T-helper 2 cell treated with Interferon-gamma antibody and Interleukin-4, amounts not matched to agents 5 μg/mL and 100 μg/mL, for 36 hours (primary cell): ENCODE measurements at regions not wholly inside any gene's neighbourhood (a gene's known extent, or its start where the extent isn't known, plus 50 kb on each side); places are given as distances from the start of the nearest gene placed in this dataset.

Experiments used
- DNase-seq: peaks from one replicate; pipeline ENCODE4 v3.0.0; 2021; ENCODE audit warnings: low spot score
- H3K27ac Mint-ChIP-seq: one replicate; pipeline ENCODE4 v1.8.0; 2021; ENCODE audit warnings: mild to moderate bottlenecking, mixed read lengths
- H3K27me3 Mint-ChIP-seq: one replicate; pipeline ENCODE4 v1.8.0; 2021; ENCODE audit warnings: low read depth, mixed read lengths
- H3K36me3 Mint-ChIP-seq: one replicate; pipeline ENCODE4 v1.8.0; 2021; ENCODE audit warnings: low read depth, mixed read lengths
- H3K4me1 Mint-ChIP-seq: one replicate; pipeline ENCODE4 v1.8.0; 2021; ENCODE audit warnings: low read depth, mixed read lengths
- H3K4me3 Mint-ChIP-seq: one replicate; pipeline ENCODE4 v1.8.0; 2022; ENCODE audit warnings: mild to moderate bottlenecking, moderate library complexity, mixed read lengths
- H3K9me3 Mint-ChIP-seq: one replicate; pipeline ENCODE4 v1.8.0; 2021; ENCODE audit warnings: mixed read lengths

DNA sequence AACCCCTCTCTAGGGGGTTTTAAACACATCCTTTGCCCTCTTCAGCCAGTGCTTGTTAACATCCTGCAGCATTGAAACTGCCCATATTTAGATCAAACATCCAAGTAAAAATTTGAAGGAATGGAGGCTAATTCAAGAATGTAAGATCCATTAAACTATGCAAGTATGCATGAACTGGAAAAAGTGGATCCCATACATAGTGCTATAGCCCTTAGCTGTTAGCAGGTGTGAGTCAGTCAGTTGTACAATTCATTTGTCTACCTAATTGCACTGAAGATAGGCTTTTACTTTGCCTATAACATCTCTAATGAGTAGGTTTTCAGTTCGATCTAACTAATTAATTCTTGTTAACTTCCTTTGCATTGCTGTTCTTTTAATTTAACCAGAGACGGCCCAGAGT, 270.9 kb downstream of the LMO4 start:
- no peak for DNase-seq
- Mint-ChIP-seq H3K27ac (no peak overlapping the region), H3K36me3 (no peaks in the 10 kb centered on the region), H3K27me3 (no peaks in the 10 kb centered on the region), H3K4me1 (no peaks in the 10 kb centered on the region), H3K9me3 (no peaks in the 10 kb centered on the region), H3K4me3 (no peak overlapping the region)

DNA sequence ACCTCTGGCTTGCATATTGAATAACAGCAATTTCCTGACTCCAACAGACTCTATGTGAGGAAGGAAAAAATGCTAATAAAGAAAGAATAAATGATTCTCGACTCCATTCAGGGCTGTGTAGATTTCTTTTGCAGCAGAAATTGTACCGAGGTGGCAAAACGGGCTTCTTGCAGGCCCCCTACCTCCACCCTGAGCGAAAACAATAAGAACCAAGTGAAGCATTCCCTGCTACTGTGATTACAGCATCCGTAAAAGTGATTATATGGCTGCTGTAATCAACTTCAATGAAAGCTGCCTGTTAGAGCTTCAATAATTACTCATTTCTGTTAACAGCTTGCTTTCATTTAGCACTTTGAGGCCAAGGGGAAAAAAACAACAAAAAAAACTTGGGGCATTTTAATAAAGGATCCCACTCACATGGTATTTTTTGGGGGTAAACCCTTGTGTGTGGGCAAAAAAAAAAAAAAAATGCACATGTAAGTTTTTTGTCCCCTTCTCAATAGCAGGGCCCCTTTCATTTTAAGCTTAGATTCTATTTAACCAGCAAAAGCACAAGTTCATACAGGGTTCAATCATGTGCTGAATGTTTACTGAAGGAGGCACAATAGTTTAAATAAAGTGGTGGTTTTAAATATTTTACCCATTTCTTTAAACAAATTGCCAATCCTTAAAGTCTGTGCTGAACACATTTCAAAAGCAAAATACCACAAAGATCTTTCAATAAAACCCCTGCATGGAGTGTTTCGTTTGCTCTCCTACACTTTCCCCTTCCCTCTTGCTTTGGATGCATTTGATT, 271.6 kb downstream of the LMO4 start:
- H3K9me3 Mint-ChIP-seq = no peaks in the 10 kb centered on the region
- no peaks in the 10 kb centered on the region for H3K4me1 Mint-ChIP-seq
- H3K36me3 Mint-ChIP-seq = no peaks in the 10 kb centered on the region
- no peaks in the 10 kb centered on the region for H3K27me3 Mint-ChIP-seq
- no peak for DNase-seq
- no peak overlapping the region for H3K4me3 Mint-ChIP-seq
- H3K27ac Mint-ChIP-seq = no peak overlapping the region

- Mint-ChIP-seq H3K4me3 (no peak overlapping the region), H3K27ac (no peak overlapping the region), H3K9me3 (no peaks in the 10 kb centered on the region), H3K4me1 (no peaks in the 10 kb centered on the region), H3K36me3 (no peaks in the 10 kb centered on the region), H3K27me3 (no peaks in the 10 kb centered on the region)
- DNase-seq = no peak
Observed at GRCh38 chr1:87600854-87601253, 272.2 kb downstream of the LMO4 start.

DNA sequence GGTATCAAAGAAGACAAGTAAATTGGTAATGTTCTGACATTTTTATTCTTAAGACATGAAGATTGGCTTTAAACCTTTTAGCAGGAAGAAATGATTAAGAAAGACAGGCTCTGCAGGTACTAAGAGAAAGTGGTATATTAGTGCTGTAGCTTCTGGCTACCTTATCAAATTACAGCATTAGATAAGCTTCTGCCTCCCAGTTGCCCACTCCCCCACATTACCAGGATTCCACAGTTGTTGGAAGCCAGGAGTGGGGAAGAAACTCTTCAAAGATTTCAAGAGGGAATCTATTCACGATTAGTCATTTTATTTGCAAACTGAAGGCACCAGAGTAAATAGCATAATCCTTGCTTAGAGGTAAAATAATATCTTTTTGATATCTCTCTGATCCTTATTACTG, 274.9 kb downstream of the LMO4 start:
- DNase-seq = no peak
- no peaks in the 10 kb centered on the region for H3K27me3 Mint-ChIP-seq
- H3K27ac Mint-ChIP-seq = no peak overlapping the region
- H3K4me3 Mint-ChIP-seq = no peak overlapping the region
- H3K9me3 Mint-ChIP-seq = no peaks in the 10 kb centered on the region
- no peaks in the 10 kb centered on the region for H3K4me1 Mint-ChIP-seq
- no peaks in the 10 kb centered on the region for H3K36me3 Mint-ChIP-seq

DNA sequence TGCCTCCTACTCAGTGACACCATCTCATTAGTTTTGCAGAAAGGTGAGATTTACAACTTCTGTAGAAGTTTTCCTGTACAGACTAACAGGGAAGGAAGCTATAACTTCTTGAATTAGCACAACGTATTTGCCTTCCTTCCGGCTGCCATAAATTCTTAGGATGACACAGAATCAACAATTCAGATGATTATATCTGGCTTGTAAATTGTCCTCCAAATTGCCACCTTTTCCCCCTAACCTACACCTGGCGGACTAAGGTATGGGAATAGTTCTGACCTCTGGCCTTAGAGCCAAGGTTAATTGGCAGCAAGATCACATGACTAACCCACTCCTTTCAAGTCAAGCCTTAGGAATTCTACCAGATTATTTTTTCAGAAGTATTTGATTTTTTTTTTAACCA, 284.3 kb downstream of the LMO4 start:
- no peak overlapping the region for H3K4me3 Mint-ChIP-seq
- no peak overlapping the region for H3K27ac Mint-ChIP-seq
- no peaks in the 10 kb centered on the region for H3K4me1 Mint-ChIP-seq
- H3K27me3 Mint-ChIP-seq = no peaks in the 10 kb centered on the region
- H3K9me3 Mint-ChIP-seq = no peaks in the 10 kb centered on the region
- no peak for DNase-seq
- no peaks in the 10 kb centered on the region for H3K36me3 Mint-ChIP-seq

DNA sequence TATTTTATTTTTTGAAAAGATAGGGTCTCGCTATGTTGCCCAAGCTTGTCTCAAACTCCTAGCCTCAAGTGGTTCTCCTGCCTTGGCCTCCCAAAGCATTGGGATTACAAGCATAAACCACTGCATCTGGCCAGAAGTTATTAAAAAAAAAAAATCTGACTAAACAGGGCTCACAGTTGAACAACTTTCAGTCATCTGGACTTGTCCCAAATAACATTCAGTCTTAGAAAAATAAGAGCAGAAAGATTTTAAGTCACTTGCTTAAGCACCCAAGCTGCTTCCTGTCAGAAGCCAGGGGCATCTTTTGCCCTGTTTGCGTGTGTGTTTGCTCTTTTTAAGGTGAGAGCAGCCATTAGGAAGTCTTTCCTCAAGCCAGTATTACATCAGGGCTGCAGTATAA, 286.8 kb downstream of the LMO4 start:
- no peak for DNase-seq
- H3K36me3 Mint-ChIP-seq = no peaks in the 10 kb centered on the region
- no peaks in the 10 kb centered on the region for H3K9me3 Mint-ChIP-seq
- H3K4me1 Mint-ChIP-seq = no peaks in the 10 kb centered on the region
- H3K27ac Mint-ChIP-seq = no peak overlapping the region
- no peak overlapping the region for H3K4me3 Mint-ChIP-seq
- H3K27me3 Mint-ChIP-seq = no peaks in the 10 kb centered on the region

DNA sequence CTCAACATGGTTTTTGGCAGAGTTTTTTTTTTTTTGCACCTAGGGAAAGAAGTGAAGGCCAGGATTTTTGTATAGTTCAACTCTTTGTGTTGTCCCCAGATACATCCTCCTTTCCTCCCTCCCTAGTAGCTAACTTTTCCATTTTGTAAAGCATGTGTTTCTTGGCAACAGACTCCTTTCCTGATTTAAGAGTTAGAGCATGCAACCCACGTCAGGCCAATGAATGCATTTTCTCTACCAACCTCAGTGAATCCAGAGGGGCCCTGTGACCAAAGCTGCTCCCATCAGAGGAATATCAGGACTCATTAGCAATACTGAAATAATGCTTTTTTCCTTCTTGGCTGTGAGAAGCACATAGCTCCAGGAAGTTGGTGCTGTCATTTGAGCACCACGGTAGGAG, 287.2 kb downstream of the LMO4 start:
- Mint-ChIP-seq H3K27me3 (no peaks in the 10 kb centered on the region), H3K4me3 (no peak overlapping the region), H3K36me3 (no peaks in the 10 kb centered on the region), H3K4me1 (no peaks in the 10 kb centered on the region), H3K27ac (no peak overlapping the region), H3K9me3 (no peaks in the 10 kb centered on the region)
- DNase-seq = no peak

DNA sequence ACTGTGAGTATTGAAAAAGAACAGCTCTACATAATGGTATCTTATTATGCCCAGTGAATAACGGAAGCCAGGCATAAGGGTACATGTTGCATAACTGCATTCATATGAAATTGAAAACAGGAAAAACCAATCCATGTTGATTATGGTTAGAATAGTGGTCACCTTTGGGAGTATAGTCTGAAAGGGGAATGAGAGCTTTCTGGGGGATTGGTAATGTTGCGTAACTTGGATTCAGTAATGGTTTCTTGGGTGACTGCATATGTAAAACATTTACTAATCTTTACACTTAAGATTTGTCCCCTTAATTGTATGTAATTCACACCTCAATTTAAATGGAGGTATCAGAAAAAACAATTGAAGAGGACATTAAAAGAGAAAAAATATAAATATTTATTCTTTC, 292.1 kb downstream of the LMO4 start:
- Mint-ChIP-seq H3K27me3 (no peaks in the 10 kb centered on the region), H3K27ac (no peak overlapping the region), H3K9me3 (no peaks in the 10 kb centered on the region), H3K4me1 (no peaks in the 10 kb centered on the region), H3K4me3 (no peak overlapping the region), H3K36me3 (no peaks in the 10 kb centered on the region)
- no peak for DNase-seq

DNA sequence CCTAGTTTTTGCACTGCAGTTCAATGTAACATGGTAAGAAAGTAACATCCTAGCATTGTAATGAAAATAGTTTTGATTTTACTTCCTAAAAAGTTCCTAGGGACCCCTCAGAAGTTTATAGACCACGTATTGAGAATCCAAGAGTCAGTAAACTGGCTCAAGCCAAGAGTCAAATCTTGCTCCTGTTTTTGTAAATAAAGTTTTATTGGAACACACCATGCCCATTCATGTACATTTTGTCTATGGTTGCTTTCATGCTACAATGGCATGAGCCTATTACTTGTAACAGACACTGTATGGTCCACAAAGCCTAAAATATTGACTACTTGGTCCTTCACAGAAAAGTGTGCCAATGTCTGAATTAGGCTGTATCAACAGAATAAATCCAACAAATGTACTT, 301.0 kb downstream of the LMO4 start:
- no peaks in the 10 kb centered on the region for H3K27me3 Mint-ChIP-seq
- H3K4me3 Mint-ChIP-seq = no peak overlapping the region
- no peak for DNase-seq
- no peaks in the 10 kb centered on the region for H3K9me3 Mint-ChIP-seq
- H3K36me3 Mint-ChIP-seq = no peaks in the 10 kb centered on the region
- no peaks in the 10 kb centered on the region for H3K4me1 Mint-ChIP-seq
- no peak overlapping the region for H3K27ac Mint-ChIP-seq

- Mint-ChIP-seq H3K4me3 (no peak overlapping the region), H3K27ac (no peak overlapping the region), H3K4me1 (no peaks in the 10 kb centered on the region), H3K27me3 (no peaks in the 10 kb centered on the region), H3K9me3 (no peaks in the 10 kb centered on the region), H3K36me3 (no peaks in the 10 kb centered on the region)
- no peak for DNase-seq
Observed at GRCh38 chr1:87632232-87632631, 303.6 kb downstream of the LMO4 start.

DNA sequence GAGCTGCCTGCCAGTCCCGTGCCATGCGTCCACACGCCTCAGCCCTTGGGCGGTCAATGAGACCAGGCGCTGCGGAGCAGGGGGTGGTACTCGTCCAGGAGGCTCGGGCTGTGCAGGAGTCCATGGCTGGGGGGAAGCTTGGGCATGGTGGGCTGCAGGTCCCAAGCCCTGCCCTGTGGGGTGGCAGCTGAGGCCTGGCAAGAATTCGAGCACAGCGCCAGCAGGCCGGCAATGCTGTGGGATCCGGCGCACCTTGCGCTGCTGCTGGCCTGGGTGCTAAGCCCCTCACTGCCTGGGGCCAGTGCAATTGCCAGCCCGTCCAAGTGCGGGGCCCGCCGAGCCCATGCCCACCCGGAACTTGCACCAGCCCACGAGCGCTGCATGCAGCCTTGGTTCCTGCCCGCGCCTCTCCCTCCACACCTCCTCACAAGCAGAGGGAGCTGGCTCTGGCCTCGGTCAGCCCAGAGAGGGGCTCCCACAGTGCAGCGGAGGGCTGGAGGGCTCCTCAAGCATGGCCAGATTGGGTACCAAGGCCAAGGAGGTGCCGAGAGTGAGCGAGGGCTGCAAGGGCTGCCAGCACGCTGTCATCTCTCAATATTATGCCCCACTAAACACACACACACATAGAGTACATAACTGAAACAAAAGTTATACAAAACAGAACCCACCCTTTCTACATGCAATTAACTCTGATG, 307.7 kb downstream of the LMO4 start:
- Mint-ChIP-seq H3K27me3 (no peaks in the 10 kb centered on the region), H3K9me3 (no peaks in the 10 kb centered on the region), H3K27ac (no peak overlapping the region), H3K36me3 (no peaks in the 10 kb centered on the region), H3K4me1 (no peaks in the 10 kb centered on the region), H3K4me3 (no peak overlapping the region)
- no peak for DNase-seq

DNA sequence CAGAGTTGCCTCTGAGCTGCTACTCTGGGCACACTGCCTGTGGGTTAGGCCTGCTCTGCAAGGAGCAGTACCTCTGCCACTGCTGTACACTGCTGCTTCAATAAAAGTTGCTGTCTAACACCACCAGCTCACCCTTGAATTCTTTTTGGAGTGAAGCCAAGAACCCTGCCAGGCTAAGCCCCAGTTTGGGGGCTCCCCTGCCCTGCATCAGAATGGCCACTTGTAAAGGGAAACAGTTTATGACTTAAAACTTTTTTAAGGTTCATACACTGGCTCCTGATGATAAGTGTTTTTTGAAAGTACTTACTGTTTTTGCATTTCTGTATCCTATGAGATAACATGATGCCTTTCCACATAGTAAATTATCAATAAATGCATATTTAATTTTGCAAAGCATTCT, 310.0 kb downstream of the LMO4 start:
- DNase-seq = no peak
- Mint-ChIP-seq H3K27ac (no peak overlapping the region), H3K4me1 (no peaks in the 10 kb centered on the region), H3K27me3 (no peaks in the 10 kb centered on the region), H3K9me3 (no peaks in the 10 kb centered on the region), H3K36me3 (no peaks in the 10 kb centered on the region), H3K4me3 (no peak overlapping the region)

DNA sequence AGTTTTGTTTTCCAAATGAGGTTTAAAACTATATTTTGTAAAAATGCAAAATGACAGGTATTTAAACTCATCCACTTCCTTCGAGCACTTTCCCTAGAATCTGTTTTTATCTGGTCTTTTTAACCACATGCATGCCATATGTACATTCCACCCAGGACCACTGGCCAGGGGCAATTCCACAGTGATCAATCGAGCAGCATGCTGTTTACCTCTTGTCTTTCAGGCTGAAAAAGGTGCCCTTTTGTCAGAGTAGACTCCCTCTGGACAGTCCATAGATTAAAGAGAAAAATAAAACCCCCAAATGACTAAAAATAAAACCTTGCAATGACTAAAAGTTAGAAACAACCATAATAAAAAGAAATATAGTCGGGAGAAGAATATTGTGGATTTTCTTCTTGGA, 313.3 kb downstream of the LMO4 start:
- Mint-ChIP-seq H3K27ac (no peak overlapping the region), H3K4me3 (no peak overlapping the region), H3K27me3 (no peaks in the 10 kb centered on the region), H3K36me3 (no peaks in the 10 kb centered on the region), H3K9me3 (no peaks in the 10 kb centered on the region), H3K4me1 (no peaks in the 10 kb centered on the region)
- DNase-seq = no peak

DNA sequence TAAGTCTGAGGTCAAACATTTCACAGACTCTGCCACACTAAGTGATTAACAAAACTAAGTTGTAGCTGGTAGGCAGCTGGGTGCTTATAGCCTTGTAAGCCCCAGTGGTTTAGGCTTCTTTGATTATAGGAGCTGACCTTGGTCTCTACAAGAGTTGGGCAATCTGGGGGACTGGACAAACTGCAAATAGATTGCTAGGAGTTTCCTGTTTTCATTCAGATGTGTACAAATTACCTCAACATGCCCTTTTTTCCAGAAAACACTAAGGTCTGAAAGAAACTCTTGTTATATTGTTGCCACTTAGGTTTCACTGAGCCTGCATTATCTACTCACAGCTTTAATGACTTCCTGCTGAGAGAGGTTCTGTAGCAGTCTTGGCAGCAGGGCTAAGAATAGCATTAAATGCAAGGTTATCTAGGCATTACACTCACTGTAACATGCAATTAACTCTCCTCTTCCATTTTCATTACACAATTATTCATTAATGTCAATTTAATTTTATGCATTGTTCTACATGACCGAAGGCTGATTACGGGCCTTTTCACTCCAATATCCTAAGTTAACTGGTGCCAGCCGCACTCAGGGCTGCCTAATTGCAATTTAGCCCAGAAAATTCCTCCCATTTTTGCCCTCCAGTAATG, 314.0 kb downstream of the LMO4 start:
- no peaks in the 10 kb centered on the region for H3K27me3 Mint-ChIP-seq

More for the DNA sequence above, 314.0 kb downstream of the LMO4 start:
- H3K36me3 Mint-ChIP-seq = no peaks in the 10 kb centered on the region
- no peak overlapping the region for H3K27ac Mint-ChIP-seq
- no peak for DNase-seq
- no peaks in the 10 kb centered on the region for H3K9me3 Mint-ChIP-seq
- H3K4me1 Mint-ChIP-seq = no peaks in the 10 kb centered on the region
- H3K4me3 Mint-ChIP-seq = no peak overlapping the region
